NCI-H748 (cell line): ENCODE measurements at regions not wholly inside any gene's neighbourhood (a gene's known extent, or its start where the extent isn't known, plus 50 kb on each side); places are given as distances from the start of the nearest gene placed in this dataset.
"Not testable (repeated sequence)": the region's sequence is repeated elsewhere in the genome, so short reads cannot be mapped to it uniquely, and the experiment has no call there.

Experiments
- DNase-seq: peaks from one replicate; lab custom pipeline; 2025; ENCODE audit not compliant: unreplicated experiment; lab: John Stamatoyannopoulos, UW

DNA sequence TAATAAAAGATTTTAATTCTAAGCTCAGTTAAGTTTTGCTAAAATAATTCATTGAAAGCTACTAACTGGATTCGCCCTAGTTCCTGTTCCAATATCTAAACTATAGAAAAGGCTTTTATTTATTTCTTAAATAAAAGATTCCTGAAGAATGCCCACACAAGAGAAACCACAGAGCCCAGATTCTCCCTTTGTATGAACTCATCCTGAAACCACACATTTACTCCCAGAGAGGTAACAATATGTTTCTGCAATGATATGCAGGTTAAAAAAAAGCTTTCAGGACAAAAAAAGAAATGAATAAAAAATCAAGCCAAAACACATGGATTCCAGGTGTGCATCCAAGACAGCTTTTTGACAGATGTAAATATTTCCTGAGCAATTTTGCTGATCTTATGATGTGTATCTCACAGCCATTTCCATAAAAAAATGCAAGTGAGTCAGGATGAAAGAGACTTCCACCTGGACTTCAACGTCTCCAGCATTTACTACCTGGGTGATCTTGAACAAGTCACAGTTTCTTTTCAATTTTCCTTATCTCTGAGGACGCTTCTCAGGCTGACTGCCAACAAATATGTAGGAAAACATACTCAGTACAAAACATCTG lies 234.4 kb upstream of the FAT1 start:
- DNase-seq = no peak

DNA sequence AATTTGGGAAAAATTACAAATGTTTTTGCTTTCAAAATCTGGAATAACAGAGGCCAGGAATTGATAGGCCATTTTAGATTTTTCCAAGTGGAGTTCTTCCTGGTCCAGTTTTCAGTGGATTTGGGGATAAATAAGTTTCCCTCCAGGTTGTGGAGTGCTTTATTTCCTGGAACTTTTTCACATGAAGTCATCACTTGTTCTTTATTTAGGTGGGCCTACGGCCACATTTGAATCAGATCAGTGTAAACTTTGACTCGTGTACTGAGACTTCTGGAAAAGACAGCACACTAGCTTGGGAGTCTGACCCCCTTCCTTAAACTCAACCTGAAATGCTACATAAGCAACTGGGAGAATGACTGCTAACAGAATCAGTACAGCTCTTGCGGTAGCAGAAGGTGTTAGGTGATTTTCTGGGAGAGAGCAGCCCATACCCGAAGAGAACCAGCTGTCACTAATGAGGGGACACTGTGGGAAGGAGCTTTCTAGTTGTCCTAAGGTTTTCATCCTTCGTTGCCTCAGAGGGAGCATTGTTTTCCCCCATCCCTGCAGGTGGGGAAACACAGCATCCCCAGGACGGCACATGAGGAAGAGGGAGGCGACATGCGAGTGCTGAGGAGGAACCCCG lies 235.2 kb upstream of the FAT1 start:
- no peak for DNase-seq

DNA sequence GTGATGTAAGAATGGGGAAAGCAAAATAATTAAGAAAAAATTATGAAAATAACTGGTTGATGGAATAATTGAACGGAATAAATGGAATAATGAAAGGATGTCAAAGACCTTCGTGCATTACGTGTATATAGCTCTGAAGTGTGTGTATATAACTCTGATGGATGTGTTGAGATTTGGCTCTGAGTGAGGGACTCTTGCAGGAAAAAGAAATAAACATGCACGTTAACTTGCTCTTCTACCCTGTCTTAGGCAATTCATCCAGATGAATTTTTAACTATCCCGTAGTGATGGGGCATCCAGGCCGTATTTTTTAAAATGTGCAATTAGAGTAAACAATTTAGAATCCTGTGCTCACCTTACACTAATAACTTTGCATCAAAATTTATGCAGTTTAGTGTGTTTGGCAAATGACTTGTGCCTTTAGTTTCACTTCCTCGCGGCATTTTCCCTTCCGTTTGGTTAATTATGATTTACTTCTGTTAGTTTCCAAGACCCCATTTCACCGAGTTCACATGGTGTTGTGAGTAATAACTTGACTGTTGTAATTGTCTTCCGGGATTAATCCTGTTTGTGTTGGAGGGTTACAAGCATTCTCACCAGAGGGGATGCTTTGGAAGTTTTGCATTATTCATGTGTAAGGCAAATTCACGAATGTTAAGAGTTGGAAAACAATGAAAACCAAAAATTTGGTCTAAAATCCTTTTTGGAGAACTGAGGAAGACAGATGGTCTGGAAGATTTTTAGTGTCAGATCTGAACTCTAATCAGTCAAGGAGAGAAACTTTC lies 256.5 kb upstream of the FAT1 start:
- no peak for DNase-seq

DNA sequence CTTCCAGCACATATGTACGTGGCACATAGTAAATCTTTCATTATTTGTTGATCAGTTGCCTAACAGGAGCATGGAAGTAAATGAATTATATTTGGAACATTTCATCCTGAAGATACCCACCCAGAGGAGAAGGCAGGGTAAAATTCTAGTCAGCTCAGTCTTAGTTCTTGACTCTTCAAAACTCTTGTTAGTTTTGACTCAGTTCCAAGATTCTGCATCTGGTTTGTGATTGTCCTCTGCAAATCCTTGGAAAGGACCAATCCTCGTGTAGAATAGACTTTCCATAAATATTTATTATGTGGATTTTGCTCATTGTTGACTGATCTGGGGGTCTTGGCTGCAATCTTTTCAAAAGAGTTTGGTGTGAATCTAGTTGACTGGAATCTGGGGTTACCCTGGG lies 257.5 kb upstream of the FAT1 start:
- no peak for DNase-seq

- no peak for DNase-seq
Measured at GRCh38 chr4:186982160-186982559, 258.5 kb upstream of the FAT1 start.

DNA sequence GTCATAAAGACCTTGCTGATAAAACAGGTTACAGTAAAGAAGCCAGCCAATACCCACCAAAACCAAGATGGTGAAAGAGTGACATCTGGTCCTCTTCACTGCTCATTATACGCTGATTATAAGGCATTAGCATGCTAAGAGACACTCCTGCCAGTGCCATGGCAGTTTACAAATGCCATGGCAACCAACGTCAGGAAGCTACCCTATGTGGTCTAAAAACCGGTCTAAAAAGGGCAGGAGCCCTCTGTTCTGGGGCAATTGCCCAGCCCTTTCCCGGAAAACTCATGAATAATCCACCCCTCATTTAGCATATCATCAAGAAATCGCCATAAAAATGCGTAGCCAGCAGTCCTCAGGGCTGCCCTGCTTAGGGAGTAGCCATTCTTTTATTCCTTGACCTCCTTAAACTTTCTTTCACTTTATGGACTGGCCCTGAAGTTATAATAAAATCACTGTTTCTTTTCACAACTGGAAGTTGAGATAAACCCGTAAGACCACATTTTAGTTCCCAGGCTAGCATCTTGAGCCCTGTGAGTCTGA lies 260.5 kb upstream of the FAT1 start:
- DNase-seq = no peak

DNA sequence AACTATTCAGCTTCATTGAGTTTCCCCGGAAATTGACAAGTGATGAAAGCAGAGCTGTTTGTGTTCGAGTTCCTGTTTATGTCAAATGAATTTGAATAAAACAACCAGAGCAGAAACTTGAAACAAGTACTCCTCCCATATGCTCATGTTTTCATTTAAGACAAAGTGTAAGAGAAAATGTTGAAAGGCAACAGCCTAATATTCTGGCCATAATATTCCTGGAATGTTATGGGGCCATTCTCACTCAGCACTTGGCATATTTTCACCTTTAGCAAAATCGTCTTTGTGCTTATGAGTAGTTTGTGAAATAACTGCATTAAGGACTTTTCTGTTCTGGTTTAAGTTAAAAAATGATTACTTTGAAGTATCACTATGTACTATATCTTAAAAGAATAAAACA lies 276.0 kb upstream of the FAT1 start:
- DNase-seq = no peak

- DNase-seq = no peak
Measured at GRCh38 chr4:187000281-187000680, 276.6 kb upstream of the FAT1 start.

- not testable (repeated sequence) for DNase-seq
Measured at GRCh38 chr4:187002133-187002532, 278.5 kb upstream of the FAT1 start.

DNA sequence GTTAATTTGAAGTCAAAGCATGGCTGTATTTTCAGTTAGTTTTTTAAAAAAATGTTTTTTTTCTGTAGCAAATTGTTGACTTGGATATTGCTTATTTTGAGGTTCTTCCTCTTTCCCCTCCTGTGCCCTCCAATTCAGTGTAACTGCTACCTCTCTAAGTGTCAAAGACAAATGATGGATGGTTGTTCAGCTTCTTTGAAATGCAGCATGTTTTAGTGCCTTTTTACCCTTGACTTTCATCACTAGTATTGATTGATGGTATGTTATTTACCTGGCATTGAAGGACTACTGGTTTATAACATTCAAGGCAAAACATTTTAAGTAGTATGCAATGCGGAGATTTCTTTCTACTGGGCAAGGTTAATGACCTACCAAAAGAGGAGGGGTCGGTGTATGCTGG lies 281.0 kb upstream of the FAT1 start:
- DNase-seq = no peak

- DNase-seq = no peak
Measured at GRCh38 chr4:187006189-187006618, 282.5 kb upstream of the FAT1 start.

DNA sequence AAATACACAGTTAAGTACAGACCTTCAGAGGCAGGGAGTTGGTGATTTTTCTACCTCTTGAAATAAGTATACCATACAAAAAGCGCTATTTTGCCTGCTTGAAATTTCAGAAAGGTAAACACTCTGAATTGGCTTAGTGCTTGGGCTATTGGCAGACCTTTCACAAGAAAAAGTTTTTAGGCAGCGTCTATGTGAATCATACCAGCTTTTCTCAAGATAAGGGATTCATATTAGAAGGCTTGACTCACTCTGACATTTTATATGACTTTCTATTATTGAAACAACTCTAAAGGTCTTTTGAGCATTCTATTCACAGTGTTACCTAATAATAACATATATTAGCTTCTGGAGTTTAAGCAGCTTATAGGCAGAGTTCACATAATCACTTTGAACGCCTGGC lies 286.4 kb upstream of the FAT1 start:
- DNase-seq = no peak

DNA sequence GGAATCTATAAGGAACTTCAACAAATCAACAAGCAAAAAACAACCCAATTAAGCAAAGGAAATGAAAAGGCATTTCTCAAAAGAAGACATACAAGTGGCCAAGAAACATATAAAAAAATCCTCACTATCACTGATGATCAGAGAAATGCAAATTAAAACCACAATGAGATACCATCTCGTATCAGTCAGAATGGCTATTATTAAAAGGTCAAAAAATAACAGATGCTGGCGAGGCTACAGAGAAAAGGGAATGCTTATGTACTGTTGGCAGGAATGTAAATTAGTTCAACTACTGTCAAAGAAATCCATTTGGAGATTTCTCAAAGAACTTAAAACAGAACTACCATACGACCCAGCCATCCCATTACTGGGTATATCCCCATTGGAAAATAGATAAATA lies 292.4 kb upstream of the FAT1 start:
- DNase-seq = no peak

GRCh38 chr4:187017147-187017546 lies 293.5 kb upstream of the FAT1 start:
- peak; percentile 71 for DNase-seq

DNA sequence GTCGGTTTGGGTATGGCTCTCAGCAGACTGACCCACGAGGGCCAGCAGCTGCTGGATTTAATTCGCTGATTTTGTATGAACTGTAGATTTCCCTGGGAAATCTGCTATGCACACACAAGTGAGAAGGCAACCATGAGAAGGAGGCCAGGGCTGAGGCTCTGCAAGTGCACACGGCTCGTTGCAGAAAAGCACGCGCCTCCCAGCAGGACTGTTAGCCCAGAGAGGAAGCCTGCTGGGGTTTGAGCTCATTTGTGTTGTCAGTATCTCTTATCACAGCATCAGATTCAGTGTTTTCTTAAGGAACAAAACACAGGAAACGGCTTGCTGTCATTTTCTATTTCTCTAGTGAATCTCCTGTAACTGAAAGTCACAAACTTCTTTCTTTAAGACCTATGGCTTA lies 296.2 kb upstream of the FAT1 start:
- DNase-seq = peak; percentile 90

DNA sequence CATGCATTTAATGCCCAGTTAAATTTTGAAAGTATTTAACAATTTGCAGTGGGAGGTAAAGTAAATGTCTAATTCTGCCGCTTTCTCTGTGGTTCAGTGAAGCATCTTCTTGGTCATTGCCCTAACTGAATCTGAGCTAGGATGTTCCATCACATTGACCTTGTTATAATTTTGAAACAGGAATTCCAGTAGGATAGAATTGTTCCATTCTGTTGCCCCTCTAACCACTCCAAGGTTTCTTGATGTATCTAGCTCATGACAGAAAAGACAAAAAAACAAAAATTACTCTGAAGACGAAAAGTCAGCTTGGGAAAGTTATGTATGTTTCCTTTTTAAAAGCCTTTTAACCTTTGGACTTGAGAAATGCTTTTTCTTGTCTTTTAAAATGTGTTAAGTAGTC lies 297.0 kb upstream of the FAT1 start:
- DNase-seq = no peak

- no peak for DNase-seq
Measured at GRCh38 chr4:187021436-187022205, 298.0 kb upstream of the FAT1 start.

GRCh38 chr4:187027272-187027671 lies 303.6 kb upstream of the FAT1 start:
- no peak for DNase-seq

- no peak for DNase-seq
Measured at GRCh38 chr4:187042251-187042650, 318.6 kb upstream of the FAT1 start.

GRCh38 chr4:187046471-187046870 lies 322.8 kb upstream of the FAT1 start:
- no peak for DNase-seq

DNA sequence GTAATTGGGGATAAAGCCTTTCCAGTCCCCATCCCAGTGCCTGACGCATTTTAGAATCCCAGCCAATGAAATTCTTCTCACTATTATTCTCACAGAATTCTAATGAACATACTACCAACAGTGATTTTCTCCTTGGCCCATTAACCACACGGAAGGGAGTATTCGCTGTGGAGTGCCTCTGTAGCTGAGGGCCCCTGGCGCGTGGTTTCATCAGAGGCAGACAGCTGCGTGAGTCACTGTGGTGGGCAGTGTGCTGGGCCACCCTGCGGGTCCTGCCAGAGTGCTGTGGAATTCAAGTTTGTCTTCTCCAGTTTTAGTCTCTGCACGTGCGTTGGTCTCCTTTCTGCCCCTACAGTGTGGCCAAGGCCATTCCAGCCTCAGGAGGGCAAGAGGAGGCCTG lies 335.4 kb upstream of the FAT1 start:
- no peak for DNase-seq
